Mesenchymal stem cell (in vitro differentiated cells and primary cell): ENCODE measurements at regions not wholly inside any gene's neighbourhood (a gene's known extent, or its start where the extent isn't known, plus 50 kb on each side); places are given as distances from the start of the nearest gene placed in this dataset.
A peak's percentile ranks its signal among the peaks of the same experiment; 100 is the strongest.
"Not testable (repeated sequence)": the region's sequence is repeated elsewhere in the genome, so short reads cannot be mapped to it uniquely, and the experiment has no call there.

ENCODE experiments used
- DNase-seq: peaks from one replicate; pipeline ENCODE4 v3.0.0-alpha.2; 2013
- H2AFZ ChIP-seq: one replicate; pipeline ENCODE4 v1.6.1; 2013; ENCODE audit warnings: low read depth, mild to moderate bottlenecking, control low read depth, inconsistent platforms, low read length, moderate library complexity
- H2AK5ac ChIP-seq: 2 replicates; pipeline ENCODE4 v1.6.1; 2013; ENCODE audit warnings: low read length, moderate library complexity, mild to moderate bottlenecking, inconsistent platforms; ENCODE audit not compliant: severe bottlenecking
- H2BK120ac ChIP-seq: one replicate; pipeline ENCODE4 v1.6.1; 2013; ENCODE audit warnings: low read depth, mild to moderate bottlenecking, inconsistent platforms, low read length, moderate library complexity
- H2BK12ac ChIP-seq, 2 experiments: one replicate each; pipeline ENCODE4 v1.6.1; 2013; ENCODE audit warnings: inconsistent platforms in 2 of 2, low read length in 2 of 2, mild to moderate bottlenecking in 2 of 2, moderate library complexity in 2 of 2, control low read depth in 1 of 2
- H2BK15ac ChIP-seq: one replicate; pipeline ENCODE4 v1.6.1; 2013; ENCODE audit warnings: mild to moderate bottlenecking, low read depth, inconsistent platforms; ENCODE audit not compliant: poor library complexity, severe bottlenecking
- H2BK5ac ChIP-seq: 2 replicates; pipeline ENCODE4 v1.6.1; 2013; ENCODE audit warnings: low read depth, mild to moderate bottlenecking, low read length, control low read depth, inconsistent platforms; ENCODE audit not compliant: poor library complexity, severe bottlenecking
- H3K14ac ChIP-seq, 2 experiments: one replicate each; pipeline ENCODE4 v1.6.1; 2013; ENCODE audit warnings: inconsistent platforms in 2 of 2, low read length in 2 of 2, control low read depth in 1 of 2, mild to moderate bottlenecking in 1 of 2, moderate library complexity in 1 of 2
- H3K18ac ChIP-seq, 2 experiments: one replicate each; pipeline ENCODE4 v1.6.1; 2013; ENCODE audit warnings: inconsistent platforms in 2 of 2, low read length in 2 of 2, control low read depth in 1 of 2, low read depth in 1 of 2, mild to moderate bottlenecking in 1 of 2
- H3K23ac ChIP-seq, 2 experiments: one replicate each; pipeline ENCODE4 v1.6.1; 2013; ENCODE audit warnings: inconsistent platforms in 2 of 2, low read length in 2 of 2, mild to moderate bottlenecking in 2 of 2, moderate library complexity in 2 of 2, control low read depth in 1 of 2
- H3K27ac ChIP-seq: 2 replicates; pipeline ENCODE4 v1.5.1; 2013; ENCODE audit warnings: mild to moderate bottlenecking, moderate library complexity, low read length, control low read depth, inconsistent platforms; ENCODE audit not compliant: poor library complexity, severe bottlenecking
- H3K27me3 ChIP-seq, 2 experiments: 2 replicates each; pipeline versions ENCODE4 v1.6.1 to v1.7.0; 2013; ENCODE audit warnings: low read length in 2 of 2, mild to moderate bottlenecking in 2 of 2, moderate library complexity in 2 of 2, control low read depth in 1 of 2, inconsistent platforms in 1 of 2; ENCODE audit not compliant: control insufficient read depth in 1 of 2, insufficient read depth in 1 of 2
- H3K36me3 ChIP-seq, 2 experiments: 2 replicates each; pipeline versions ENCODE4 v1.6.1 to v1.7.0; 2013; ENCODE audit warnings: low read length in 2 of 2, control low read depth in 1 of 2, inconsistent platforms in 1 of 2, low read depth in 1 of 2, mild to moderate bottlenecking in 1 of 2; ENCODE audit not compliant: insufficient read depth in 2 of 2, control insufficient read depth in 1 of 2
- H3K4ac ChIP-seq, 2 experiments: one replicate each; pipeline ENCODE4 v1.6.1; 2013; ENCODE audit warnings: inconsistent platforms in 2 of 2, low read length in 2 of 2, mild to moderate bottlenecking in 2 of 2, moderate library complexity in 2 of 2, control low read depth in 1 of 2, low read depth in 1 of 2
- H3K4me1 ChIP-seq: 2 replicates; pipeline ENCODE4 v1.6.1; 2013; ENCODE audit warnings: low read depth, low read length, control low read depth; ENCODE audit not compliant: control insufficient read depth, insufficient read depth
- H3K4me2 ChIP-seq: 2 replicates; pipeline ENCODE4 v1.6.1; 2013; ENCODE audit warnings: low read length, mild to moderate bottlenecking, inconsistent platforms; ENCODE audit not compliant: poor library complexity, severe bottlenecking
- H3K4me3 ChIP-seq, 2 experiments: 2 replicates each; pipeline versions ENCODE4 v1.5.1 to v1.7.0; 2013; ENCODE audit warnings: low read length in 2 of 2, mild to moderate bottlenecking in 2 of 2, control low read depth in 1 of 2, low read depth in 1 of 2; ENCODE audit not compliant: insufficient read depth in 1 of 2
- H3K79me1 ChIP-seq: replicated peaks from 2 replicates; pipeline ENCODE4 v1.6.1; 2013; ENCODE audit warnings: mild to moderate bottlenecking, control low read depth, low read length, inconsistent platforms; ENCODE audit not compliant: poor library complexity, severe bottlenecking
- H3K9ac ChIP-seq: 2 replicates; pipeline ENCODE4 v1.7.0; 2013; ENCODE audit warnings: mild to moderate bottlenecking, low read length, moderate library complexity
- H3K9me3 ChIP-seq: 2 replicates; pipeline ENCODE4 v1.7.0; 2013; ENCODE audit warnings: mild to moderate bottlenecking, low read length; ENCODE audit not compliant: control insufficient read depth
- H4K8ac ChIP-seq: one replicate; pipeline ENCODE4 v1.6.1; 2013; ENCODE audit warnings: inconsistent platforms, mild to moderate bottlenecking, low read length, moderate library complexity
- H4K91ac ChIP-seq: one replicate; pipeline ENCODE4 v1.6.1; 2013; ENCODE audit warnings: mild to moderate bottlenecking, low read length, inconsistent platforms
- WGBS: methylation state at CpG from one replicate; pipeline ENCODE4 v1.1.7; 2013; ENCODE audit warnings: mixed read lengths; 5-methylcytosine and 5-hydroxymethylcytosine counted together

GRCh38 chr3:177709470-177709869 is 512.2 kb upstream of the TBL1XR1 start:
- H3K18ac ChIP-seq, H3K14ac ChIP-seq, H2BK5ac ChIP-seq, H3K4ac ChIP-seq, H3K79me1 ChIP-seq, H2BK15ac ChIP-seq, H2AK5ac ChIP-seq, H3K4me3 ChIP-seq, H3K4me2 ChIP-seq, H3K9ac ChIP-seq, DNase-seq, H2BK120ac ChIP-seq, H3K36me3 ChIP-seq, H4K91ac ChIP-seq, H2AFZ ChIP-seq, H3K4me1 ChIP-seq, H3K23ac ChIP-seq, H3K27me3 ChIP-seq, H2BK12ac ChIP-seq, H3K9me3 ChIP-seq, H3K27ac ChIP-seq, H4K8ac ChIP-seq: not testable (repeated sequence)
- 93% methylated on average over 5 of the region's 7 CpGs for WGBS

GRCh38 chr3:177710506-177710905 is 513.2 kb upstream of the TBL1XR1 start:
- no peaks in the 10 kb centered on the region for H3K36me3 ChIP-seq
- H2BK12ac ChIP-seq = no peak overlapping the region
- no peak for DNase-seq
- no peak overlapping the region for H2BK120ac ChIP-seq
- H4K8ac ChIP-seq = no peak overlapping the region
- no peak overlapping the region for H2BK15ac ChIP-seq
- H2AFZ ChIP-seq = no peak overlapping the region
- no peak overlapping the region for H3K4ac ChIP-seq
- no peak overlapping the region for H3K14ac ChIP-seq
- H3K4me1 ChIP-seq = no peaks in the 10 kb centered on the region
- no peak overlapping the region for H3K9ac ChIP-seq
- H3K18ac ChIP-seq = no peak overlapping the region
- H3K79me1 ChIP-seq = no peaks in the 10 kb centered on the region
- H3K27me3 ChIP-seq = no peaks in the 10 kb centered on the region
- H2BK5ac ChIP-seq = no peak overlapping the region
- H3K27ac ChIP-seq = no peak overlapping the region
- no peak overlapping the region for H3K23ac ChIP-seq
- H3K9me3 ChIP-seq = no peaks in the 10 kb centered on the region
- no peak overlapping the region for H4K91ac ChIP-seq
- no peak overlapping the region for H3K4me3 ChIP-seq
- H2AK5ac ChIP-seq = no peak overlapping the region
- no peak overlapping the region for H3K4me2 ChIP-seq

- WGBS = 49% methylated on average over 4 of the region's 4 CpGs
- Histone ChIP-seq H2AFZ (no peak overlapping the region), H3K4me2 (no peak overlapping the region), H3K14ac (no peak overlapping the region), H2BK120ac (no peak overlapping the region), H2BK5ac (no peak overlapping the region), H2AK5ac (no peak overlapping the region), H3K9me3 (no peaks in the 10 kb centered on the region), H3K27ac (no peak overlapping the region), H4K8ac (no peak overlapping the region), H3K27me3 (no peaks in the 10 kb centered on the region), H2BK15ac (no peak overlapping the region), H3K23ac (no peak overlapping the region), H4K91ac (no peak overlapping the region), H2BK12ac (no peak overlapping the region), H3K18ac (no peak overlapping the region), H3K36me3 (no peaks in the 10 kb centered on the region), H3K79me1 (no peaks in the 10 kb centered on the region), H3K9ac (no peak overlapping the region), H3K4me3 (no peak overlapping the region), H3K4ac (no peak overlapping the region), H3K4me1 (no peaks in the 10 kb centered on the region)
- no peak for DNase-seq
These were observed 514.4 kb upstream of the TBL1XR1 start for GRCh38 chr3:177711637-177712036.

GRCh38 chr3:177713928-177714900 is 516.9 kb upstream of the TBL1XR1 start:
- Histone ChIP-seq H3K27ac (no peak overlapping the region), H3K18ac (no peak overlapping the region), H4K91ac (no peak overlapping the region), H3K4me1 (no peaks in the 10 kb centered on the region), H2BK15ac (no peak overlapping the region), H2BK120ac (no peak overlapping the region), H3K9ac (no peak overlapping the region), H3K36me3 (no peaks in the 10 kb centered on the region), H3K9me3 (no peaks in the 10 kb centered on the region), H3K4me2 (no peak overlapping the region), H4K8ac (no peak overlapping the region), H3K4me3 (no peak overlapping the region), H3K23ac (no peak overlapping the region), H2BK12ac (peak overlapping the region in 1 of 2 experiments; percentile 32), H3K14ac (no peak overlapping the region), H3K27me3 (no peaks in the 10 kb centered on the region), H3K79me1 (no peaks in the 10 kb centered on the region), H2AK5ac (no peak overlapping the region), H2AFZ (no peak overlapping the region), H2BK5ac (no peak overlapping the region), H3K4ac (no peak overlapping the region)
- 87% methylated on average over 2 of the region's 3 CpGs for WGBS
- DNase-seq = peak; percentile 15
